IPS-15b (cell line): ENCODE measurements at regions not wholly inside any gene's neighbourhood (a gene's known extent, or its start where the extent isn't known, plus 50 kb on each side); places are given as distances from the start of the nearest gene placed in this dataset.

Source experiments
- H3K27me3 ChIP-seq: one replicate; pipeline ENCODE4 v1.6.1; 2013; ENCODE audit warnings: low read length; ENCODE audit not compliant: control insufficient read depth, insufficient read depth
- H3K36me3 ChIP-seq: one replicate; pipeline ENCODE4 v1.6.1; 2013; ENCODE audit warnings: low read length; ENCODE audit not compliant: control insufficient read depth, insufficient read depth
- H3K4me1 ChIP-seq: one replicate; pipeline ENCODE4 v1.6.1; 2013; ENCODE audit warnings: mild to moderate bottlenecking, low read length; ENCODE audit not compliant: control insufficient read depth, insufficient read depth
- H3K4me3 ChIP-seq: one replicate; pipeline ENCODE4 v1.5.1; 2013; ENCODE audit warnings: low read depth, low read length
- H3K9ac ChIP-seq: one replicate; pipeline ENCODE4 v1.6.1; 2013; ENCODE audit warnings: low read depth, mild to moderate bottlenecking, low read length
- H3K9me3 ChIP-seq: one replicate; pipeline ENCODE4 v1.6.1; 2013; ENCODE audit warnings: mild to moderate bottlenecking, low read length; ENCODE audit not compliant: control insufficient read depth, insufficient read depth

GRCh38 chr11:134643115-134644012, 231.3 kb upstream of the B3GAT1 start:
- Histone ChIP-seq H3K9ac (no peak overlapping the region), H3K9me3 (no peaks in the 10 kb centered on the region), H3K27me3 (no peaks in the 10 kb centered on the region), H3K4me1 (peaks cover 5% of the 10 kb centered on the region), H3K36me3 (no peaks in the 10 kb centered on the region), H3K4me3 (no peak overlapping the region)

GRCh38 chr11:134642206-134642605, 230.2 kb upstream of the B3GAT1 start:
- no peaks in the 10 kb centered on the region for H3K36me3 ChIP-seq
- no peaks in the 10 kb centered on the region for H3K27me3 ChIP-seq
- no peak overlapping the region for H3K9ac ChIP-seq
- H3K9me3 ChIP-seq = no peaks in the 10 kb centered on the region
- H3K4me1 ChIP-seq = peaks cover 5% of the 10 kb centered on the region
- no peak overlapping the region for H3K4me3 ChIP-seq

GRCh38 chr11:134640971-134641968, 229.2 kb upstream of the B3GAT1 start:
- Histone ChIP-seq H3K9ac (no peak overlapping the region), H3K4me1 (peaks cover 5% of the 10 kb centered on the region), H3K36me3 (no peaks in the 10 kb centered on the region), H3K9me3 (no peaks in the 10 kb centered on the region), H3K27me3 (no peaks in the 10 kb centered on the region), H3K4me3 (no peak overlapping the region)

- Histone ChIP-seq H3K4me3 (no peak overlapping the region), H3K27me3 (no peaks in the 10 kb centered on the region), H3K4me1 (peaks cover 5% of the 10 kb centered on the region), H3K9me3 (no peaks in the 10 kb centered on the region), H3K9ac (no peak overlapping the region), H3K36me3 (no peaks in the 10 kb centered on the region)
Observed at GRCh38 chr11:134640536-134640935, 228.5 kb upstream of the B3GAT1 start.

- Histone ChIP-seq H3K9ac (no peak overlapping the region), H3K9me3 (no peaks in the 10 kb centered on the region), H3K27me3 (no peaks in the 10 kb centered on the region), H3K36me3 (no peaks in the 10 kb centered on the region), H3K4me1 (peaks cover 5% of the 10 kb centered on the region), H3K4me3 (no peak overlapping the region)
Observed at GRCh38 chr11:134639586-134640330, 227.7 kb upstream of the B3GAT1 start.

GRCh38 chr11:134638796-134639430, 226.9 kb upstream of the B3GAT1 start:
- no peaks in the 10 kb centered on the region for H3K27me3 ChIP-seq
- no peak overlapping the region for H3K9ac ChIP-seq
- no peaks in the 10 kb centered on the region for H3K36me3 ChIP-seq
- H3K4me1 ChIP-seq = peaks cover 4% of the 10 kb centered on the region
- H3K4me3 ChIP-seq = no peak overlapping the region
- H3K9me3 ChIP-seq = no peaks in the 10 kb centered on the region

- no peaks in the 10 kb centered on the region for H3K36me3 ChIP-seq
- H3K27me3 ChIP-seq = no peaks in the 10 kb centered on the region
- H3K9me3 ChIP-seq = no peaks in the 10 kb centered on the region
- H3K9ac ChIP-seq = no peak overlapping the region
- H3K4me1 ChIP-seq = no peaks in the 10 kb centered on the region
- no peak overlapping the region for H3K4me3 ChIP-seq
Observed at GRCh38 chr11:134637091-134638015, 225.3 kb upstream of the B3GAT1 start.

GRCh38 chr11:134636071-134636470, 224.0 kb upstream of the B3GAT1 start:
- Histone ChIP-seq H3K4me1 (no peaks in the 10 kb centered on the region), H3K9me3 (no peaks in the 10 kb centered on the region), H3K9ac (no peak overlapping the region), H3K36me3 (no peaks in the 10 kb centered on the region), H3K4me3 (no peak overlapping the region), H3K27me3 (no peaks in the 10 kb centered on the region)

DNA sequence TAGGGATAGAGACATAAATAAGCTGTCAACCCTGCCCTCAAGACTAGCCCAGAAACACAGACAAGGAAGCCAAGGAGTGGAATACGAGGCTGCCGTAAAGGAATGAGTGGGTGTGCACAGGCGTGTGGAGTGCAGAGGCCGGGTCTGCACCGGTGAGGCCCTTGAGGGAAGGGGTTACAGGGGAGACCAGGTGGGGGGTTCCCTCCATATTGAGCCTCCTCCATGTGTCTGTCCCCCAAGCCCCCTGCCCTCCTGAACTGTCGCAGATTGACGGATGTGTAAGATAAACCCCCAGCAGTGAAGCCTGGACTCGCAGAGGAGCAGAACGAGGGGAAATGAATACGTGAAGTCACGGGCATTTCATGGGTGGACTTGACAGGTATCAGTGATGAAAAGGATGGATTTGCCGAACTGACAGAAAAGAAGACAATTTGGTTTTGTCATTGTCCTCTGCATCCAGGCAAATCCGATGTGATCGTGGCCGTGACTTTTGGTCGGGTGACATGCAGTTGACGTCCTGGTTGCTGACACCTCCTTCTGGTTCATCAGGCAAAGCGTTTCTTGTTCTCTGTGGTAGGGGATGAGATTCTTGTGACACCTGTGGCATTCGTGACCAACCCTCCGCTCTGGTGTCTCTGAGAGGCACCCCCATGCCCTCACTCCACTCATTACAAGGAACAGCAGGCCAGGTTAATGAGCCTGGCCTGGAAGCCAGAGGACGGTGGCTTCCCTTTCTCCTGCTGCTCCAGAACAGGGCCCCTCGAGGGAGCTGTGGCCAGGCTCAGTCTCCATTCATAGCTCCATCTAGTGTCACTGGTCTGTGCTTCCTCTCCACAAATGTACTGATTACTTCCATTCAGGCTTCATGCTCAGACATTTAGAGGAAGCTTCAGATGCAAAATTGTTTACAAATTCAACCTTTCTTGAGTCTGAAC, 223.1 kb upstream of the B3GAT1 start:
- no peaks in the 10 kb centered on the region for H3K9me3 ChIP-seq
- H3K27me3 ChIP-seq = no peaks in the 10 kb centered on the region
- H3K4me1 ChIP-seq = no peaks in the 10 kb centered on the region
- no peak overlapping the region for H3K4me3 ChIP-seq
- no peaks in the 10 kb centered on the region for H3K36me3 ChIP-seq
- no peak overlapping the region for H3K9ac ChIP-seq
